ENCODE measurements at regions not wholly inside any gene's neighbourhood (a gene's known extent, or its start where the extent isn't known, plus 50 kb on each side); places are given as distances from the start of the nearest gene placed in this dataset.

GRCh38 chr5:1748271-1748670 is 51.4 kb downstream of the MRPL36 start:
- DNase-seq: no peak
- TF ChIP-seq POLR2A (IDR thresholded peaks at IDR 0.05; ENCODE audit: low read length) (no peak), GATA1 (IDR thresholded peaks at IDR 0.05; ENCODE audit: low read depth, low read length) (no peak)

- no peak for DNase-seq
- TF ChIP-seq GATA1 (IDR thresholded peaks at IDR 0.05; ENCODE audit: low read depth, low read length): no peak
- no peak for TF ChIP-seq POLR2A (IDR thresholded peaks at IDR 0.05; ENCODE audit: low read length)
These were observed 51.9 kb downstream of the MRPL36 start for GRCh38 chr5:1747803-1748085.

GRCh38 chr5:1747079-1747802 is 52.4 kb downstream of the MRPL36 start:
- no peak for DNase-seq
- no peak for TF ChIP-seq GATA1 (IDR thresholded peaks at IDR 0.05; ENCODE audit: low read depth, low read length)
- TF ChIP-seq POLR2A (IDR thresholded peaks at IDR 0.05; ENCODE audit: low read length): no peak

- no peak for TF ChIP-seq GATA1 (IDR thresholded peaks at IDR 0.05; ENCODE audit: low read depth, low read length)
- TF ChIP-seq POLR2A (IDR thresholded peaks at IDR 0.05; ENCODE audit: low read length): no peak
- no peak for DNase-seq
These were observed 53.1 kb downstream of the MRPL36 start for GRCh38 chr5:1746371-1747078.

GRCh38 chr5:1745796-1746370 is 53.8 kb downstream of the MRPL36 start:
- DNase-seq: no peak
- no peak for TF ChIP-seq GATA1 (IDR thresholded peaks at IDR 0.05; ENCODE audit: low read depth, low read length)

- DNase-seq: no peak
- TF ChIP-seq GATA1 (IDR thresholded peaks at IDR 0.05; ENCODE audit: low read depth, low read length) (no peak), POLR2A (IDR thresholded peaks at IDR 0.05; ENCODE audit: low read length) (no peak)
These were observed 54.4 kb downstream of the MRPL36 start for GRCh38 chr5:1745123-1745795.

GRCh38 chr5:1744393-1745122 is 55.1 kb downstream of the MRPL36 start:
- no peak for TF ChIP-seq POLR2A (IDR thresholded peaks at IDR 0.05; ENCODE audit: low read length)
- no peak for DNase-seq

GRCh38 chr5:1743769-1744085 is 55.9 kb downstream of the MRPL36 start:
- DNase-seq: no peak

GRCh38 chr5:1743061-1743768 is 56.4 kb downstream of the MRPL36 start:
- DNase-seq: no peak
- TF ChIP-seq GATA1 (IDR thresholded peaks at IDR 0.05; ENCODE audit: low read depth, low read length): no peak
- TF ChIP-seq POLR2A (IDR thresholded peaks at IDR 0.05; ENCODE audit: low read length): no peak

More at GRCh38 chr5:1743769-1744085, 55.9 kb downstream of the MRPL36 start:
- TF ChIP-seq GATA1 (IDR thresholded peaks at IDR 0.05; ENCODE audit: low read depth, low read length) (no peak), POLR2A (IDR thresholded peaks at IDR 0.05; ENCODE audit: low read length) (no peak)

GRCh38 chr5:1737790-1738405 is 61.7 kb downstream of the MRPL36 start:
- TF ChIP-seq GATA1 (IDR thresholded peaks at IDR 0.05; ENCODE audit: low read depth, low read length) (no peak), POLR2A (IDR thresholded peaks at IDR 0.05; ENCODE audit: low read length) (no peak)
- peak; percentile 31 to 66 for DNase-seq

GRCh38 chr5:1736889-1737711 is 62.5 kb downstream of the MRPL36 start:
- DNase-seq: no peak
- TF ChIP-seq POLR2A (IDR thresholded peaks at IDR 0.05; ENCODE audit: low read length): no peak
- no peak for TF ChIP-seq GATA1 (IDR thresholded peaks at IDR 0.05; ENCODE audit: low read depth, low read length)

GRCh38 chr5:1736065-1736464 is 63.6 kb downstream of the MRPL36 start:
- DNase-seq: no peak
- TF ChIP-seq GATA1 (IDR thresholded peaks at IDR 0.05; ENCODE audit: low read depth, low read length) (no peak), POLR2A (IDR thresholded peaks at IDR 0.05; ENCODE audit: low read length) (no peak)

All from erythroblast (primary cell).